Stimulated activated CD4-positive, alpha-beta T cell treated with anti-CD3 and anti-CD28 coated beads, Interleukin-2, amount 100 ng/mL, for 24 hours (primary cell): ENCODE measurements at regions not wholly inside any gene's neighbourhood (a gene's known extent, or its start where the extent isn't known, plus 50 kb on each side); places are given as distances from the start of the nearest gene placed in this dataset.

Experiments used
- DNase-seq, 2 donors: peaks; one replicate each; pipeline ENCODE4 v3.0.0-alpha.2; 2020

DNA sequence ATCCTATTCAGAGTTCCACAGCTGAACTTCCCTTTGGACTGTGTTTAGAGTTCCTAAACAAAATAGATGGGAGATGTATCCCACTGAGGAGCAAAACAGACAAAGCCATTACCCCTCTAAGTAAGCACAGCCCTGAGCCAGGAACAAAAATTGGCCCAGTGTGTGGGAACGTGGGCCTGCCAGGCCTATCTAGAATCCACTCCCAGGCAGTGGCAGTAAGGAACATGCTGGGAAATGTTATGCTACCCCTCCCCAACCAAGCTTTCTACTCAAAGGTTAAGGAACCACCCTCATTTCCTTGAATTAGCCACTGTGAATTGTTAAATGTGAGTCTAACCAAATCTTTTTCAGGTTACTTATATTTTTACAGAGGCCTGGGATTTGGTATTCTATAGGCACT is 405.1 kb upstream of the PTGER4 start:
- DNase-seq: no peak

DNA sequence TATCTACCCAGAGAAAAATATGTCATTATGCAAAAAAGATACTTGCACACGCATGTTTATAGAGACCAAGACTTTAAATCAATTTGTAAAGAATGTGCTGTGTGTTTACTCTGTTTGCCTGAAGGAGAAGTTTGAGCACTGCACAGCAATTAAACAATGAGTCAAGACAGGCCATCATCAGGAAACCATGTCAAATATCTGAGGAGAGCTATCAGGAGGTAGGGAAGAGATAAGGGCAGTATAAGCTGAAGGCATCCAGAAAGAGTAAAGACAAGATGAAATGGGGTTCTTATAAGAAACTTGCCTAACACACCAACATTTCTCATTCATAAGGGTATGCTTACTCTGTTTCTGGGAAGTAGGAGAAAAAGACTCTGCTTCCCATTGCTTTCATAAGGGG is 405.8 kb upstream of the PTGER4 start:
- no peak for DNase-seq

DNA sequence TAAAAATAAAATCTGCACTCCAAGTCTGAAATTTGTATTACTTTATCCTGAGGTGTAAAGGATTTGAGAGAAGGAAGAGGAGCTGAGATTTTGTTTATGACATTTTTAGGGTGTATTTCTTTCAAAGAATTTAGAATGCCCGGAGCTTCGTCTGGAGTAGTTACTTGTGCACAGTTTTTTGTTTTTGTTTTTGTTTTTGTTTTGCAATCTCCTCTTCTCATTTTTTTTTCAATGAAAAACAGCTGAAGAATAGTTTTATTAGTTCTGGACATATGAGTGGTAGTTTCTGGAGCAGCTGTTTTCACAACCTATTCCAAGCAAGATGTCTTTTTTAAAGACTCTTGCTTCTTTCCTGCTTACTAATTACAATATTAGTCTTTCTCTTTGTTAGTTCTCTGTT is 408.2 kb upstream of the PTGER4 start:
- no peak for DNase-seq

DNA sequence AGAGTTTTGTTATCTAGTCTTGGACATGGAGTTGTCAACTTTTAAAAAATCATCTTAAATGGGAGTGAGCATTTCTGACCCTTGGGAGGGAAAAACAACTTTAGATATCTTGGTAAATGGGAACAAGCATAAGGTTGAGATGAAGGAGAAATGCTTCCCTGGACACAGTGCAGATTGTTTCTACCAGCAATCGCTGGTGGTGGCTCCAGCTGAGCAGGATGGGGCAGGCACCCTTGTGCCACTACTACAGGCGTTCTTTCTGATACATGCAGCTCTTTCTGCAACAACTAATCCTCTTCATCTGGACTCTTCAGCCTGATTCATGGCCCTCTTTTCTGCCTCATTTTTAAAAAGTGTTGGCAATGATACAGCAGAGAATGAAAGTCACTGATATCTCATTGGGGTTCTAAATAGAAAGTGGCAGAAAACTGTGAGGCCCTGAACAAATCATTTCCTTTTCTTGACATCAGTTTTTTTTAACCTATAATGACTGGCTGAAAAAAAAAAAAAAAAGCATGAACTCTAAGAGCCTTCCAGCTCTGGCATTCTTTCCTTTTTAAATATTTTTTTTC is 409.4 kb upstream of the PTGER4 start:
- DNase-seq: no peak

DNA sequence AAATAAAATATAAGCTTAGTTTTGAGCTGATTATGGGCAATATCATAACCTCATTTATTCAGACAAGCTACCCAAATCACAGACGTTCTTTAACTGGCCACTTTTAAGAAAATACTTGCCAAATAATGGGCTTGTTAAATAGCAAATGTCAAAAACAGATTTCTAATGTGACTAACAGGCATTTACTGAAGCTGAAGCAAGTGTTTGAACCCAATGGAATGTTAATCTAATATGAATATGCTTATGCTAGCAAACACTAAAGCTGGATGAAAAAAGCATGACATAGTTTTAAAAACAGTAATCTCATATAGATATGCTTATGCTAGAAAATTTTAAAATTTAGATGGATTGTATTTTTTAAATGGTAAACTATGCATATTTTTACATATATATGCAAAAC is 411.6 kb upstream of the PTGER4 start:
- no peak for DNase-seq

DNA sequence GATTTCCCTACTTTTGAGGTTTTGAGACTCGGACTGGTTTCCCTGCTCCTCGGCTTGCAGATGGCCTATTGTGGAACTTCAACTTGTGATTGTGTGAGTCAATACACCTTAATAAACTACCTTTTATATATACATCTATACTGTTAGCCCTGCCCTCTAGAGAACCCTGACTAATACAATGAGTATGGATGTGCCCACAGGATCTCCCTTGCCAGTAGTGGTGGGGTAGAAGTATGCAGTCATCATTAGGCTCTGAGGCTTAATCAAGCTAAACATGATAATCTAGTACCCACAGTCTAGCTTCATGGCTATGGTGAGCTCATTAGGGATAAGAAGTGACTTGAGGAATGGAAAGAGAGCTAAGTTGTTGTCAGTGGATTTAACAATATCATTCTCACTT is 412.8 kb upstream of the PTGER4 start:
- DNase-seq: no peak

DNA sequence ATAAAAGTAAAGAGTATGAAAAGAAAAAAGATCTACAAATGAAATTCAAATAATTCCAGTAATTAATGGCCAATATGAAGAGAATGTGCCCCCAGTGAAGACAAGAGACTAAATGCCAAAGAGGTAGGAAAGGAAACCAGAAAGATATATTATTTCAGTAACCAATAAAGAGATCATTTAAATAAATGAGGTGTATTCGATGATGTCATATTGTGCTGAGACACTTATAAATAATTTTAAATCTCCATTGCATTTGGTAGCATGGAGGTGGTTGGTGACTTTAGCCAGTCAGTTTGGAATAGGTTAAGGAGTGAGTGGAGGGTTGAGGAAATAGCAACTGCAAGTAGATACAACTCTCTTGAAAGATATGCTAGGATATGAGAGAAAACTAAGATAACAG is 417.7 kb upstream of the PTGER4 start:
- DNase-seq: no peak

DNA sequence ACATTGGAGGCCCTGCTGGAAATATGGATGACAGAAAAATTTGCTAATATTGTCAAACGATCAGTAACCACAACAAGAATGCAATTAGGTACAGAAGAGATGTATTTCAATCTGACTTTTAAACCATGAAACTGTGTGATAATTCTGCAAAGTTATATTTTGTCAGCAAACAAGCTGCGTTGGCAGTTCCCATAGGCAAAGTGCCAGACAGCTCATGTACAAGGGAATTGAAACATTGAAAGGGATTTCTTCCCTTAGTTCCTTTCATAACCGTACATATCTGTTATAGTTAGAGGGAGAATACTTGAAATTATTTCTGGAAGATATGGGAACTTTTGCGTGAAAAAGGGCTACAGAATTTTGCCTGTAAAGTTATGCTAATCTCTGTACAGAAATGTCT is 419.4 kb upstream of the PTGER4 start:
- no peak for DNase-seq

DNA sequence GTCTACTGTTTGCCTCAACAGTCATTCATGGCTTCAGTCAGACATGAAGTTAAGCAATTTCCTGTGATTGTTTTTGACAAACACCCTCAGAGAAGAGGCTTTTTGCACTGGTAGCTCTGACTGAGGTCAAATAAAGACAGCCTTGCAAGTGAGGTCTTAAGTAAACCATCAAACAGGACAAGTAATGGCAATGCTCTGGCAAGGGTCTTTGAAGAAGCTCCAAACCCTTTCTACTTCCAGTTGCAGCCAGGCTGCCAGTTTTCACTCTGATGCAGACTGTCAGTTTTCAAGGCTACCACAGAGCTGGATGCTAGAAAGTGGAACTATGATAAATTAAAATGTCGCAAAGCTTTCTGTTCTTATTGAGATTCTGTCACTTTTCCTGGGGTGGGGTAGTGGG is 421.5 kb upstream of the PTGER4 start:
- no peak for DNase-seq

DNA sequence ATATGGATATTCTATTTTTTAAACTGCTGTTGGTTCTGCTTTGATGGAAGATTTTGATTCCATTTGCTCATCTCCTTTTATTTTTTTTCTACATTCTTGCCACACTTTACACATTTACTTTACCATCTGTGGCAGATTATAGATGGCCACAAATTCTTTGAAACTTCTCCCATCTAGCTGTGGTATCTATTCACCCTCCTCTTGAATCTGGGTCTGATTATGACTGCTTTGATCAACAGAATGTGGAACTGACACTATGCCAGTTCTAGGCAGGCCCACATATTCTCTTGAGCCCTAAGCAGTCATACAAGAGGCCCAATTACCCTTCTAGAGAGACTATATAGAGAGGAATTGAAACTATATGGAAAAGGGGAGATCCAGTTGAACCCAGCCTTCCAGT is 439.0 kb upstream of the PTGER4 start:
- no peak for DNase-seq

DNA sequence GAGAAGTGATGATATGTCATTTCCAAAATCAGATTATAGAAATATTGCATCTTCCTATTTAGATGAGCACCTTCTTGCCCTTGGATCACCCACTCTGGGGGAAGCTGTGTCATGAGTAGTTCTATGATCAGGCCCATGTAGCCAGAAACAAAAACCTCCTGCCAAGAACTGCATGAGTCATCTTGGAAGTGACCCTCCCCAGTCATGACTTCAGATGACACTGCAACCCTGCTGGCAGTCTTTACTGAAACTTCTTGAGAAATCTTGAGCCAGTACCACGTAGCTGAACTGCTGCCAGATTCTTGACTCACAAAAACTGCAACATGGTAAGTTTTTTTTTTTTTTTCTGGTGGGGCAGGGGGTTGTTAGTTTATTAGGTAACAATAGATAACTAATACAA is 439.6 kb upstream of the PTGER4 start:
- DNase-seq: peak; percentile 39 to 45

DNA sequence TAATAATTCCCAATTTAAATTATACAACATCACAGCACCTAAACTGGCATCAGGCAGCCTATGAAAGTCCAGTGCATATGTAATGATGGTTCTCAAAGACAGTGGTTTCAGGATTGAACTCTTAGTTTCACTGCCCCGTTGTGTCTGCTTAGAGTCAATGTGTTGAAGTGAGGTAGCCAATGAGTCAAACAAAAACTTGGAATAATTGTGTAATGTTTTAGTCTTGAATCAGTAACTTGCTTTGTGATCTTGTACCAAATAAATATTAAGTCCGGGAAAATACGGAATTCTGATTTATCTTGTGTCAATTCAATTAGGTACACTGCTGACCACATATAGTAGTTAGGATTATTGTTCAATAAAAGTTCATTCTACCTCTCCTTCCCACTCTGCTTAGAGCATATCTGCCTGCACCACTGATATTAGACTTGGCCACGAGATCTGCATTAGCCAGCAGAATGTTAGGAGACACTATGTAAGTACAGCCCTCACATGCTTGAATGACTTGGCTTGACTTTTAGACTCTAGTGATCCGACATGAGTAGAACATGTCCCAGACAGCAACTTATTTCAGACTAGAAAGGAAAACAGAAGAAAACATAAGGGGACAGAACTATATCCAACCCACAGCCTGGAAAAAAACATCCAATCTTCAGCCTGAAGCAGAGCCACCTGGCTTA is 441.5 kb upstream of the PTGER4 start:
- DNase-seq: no peak

DNA sequence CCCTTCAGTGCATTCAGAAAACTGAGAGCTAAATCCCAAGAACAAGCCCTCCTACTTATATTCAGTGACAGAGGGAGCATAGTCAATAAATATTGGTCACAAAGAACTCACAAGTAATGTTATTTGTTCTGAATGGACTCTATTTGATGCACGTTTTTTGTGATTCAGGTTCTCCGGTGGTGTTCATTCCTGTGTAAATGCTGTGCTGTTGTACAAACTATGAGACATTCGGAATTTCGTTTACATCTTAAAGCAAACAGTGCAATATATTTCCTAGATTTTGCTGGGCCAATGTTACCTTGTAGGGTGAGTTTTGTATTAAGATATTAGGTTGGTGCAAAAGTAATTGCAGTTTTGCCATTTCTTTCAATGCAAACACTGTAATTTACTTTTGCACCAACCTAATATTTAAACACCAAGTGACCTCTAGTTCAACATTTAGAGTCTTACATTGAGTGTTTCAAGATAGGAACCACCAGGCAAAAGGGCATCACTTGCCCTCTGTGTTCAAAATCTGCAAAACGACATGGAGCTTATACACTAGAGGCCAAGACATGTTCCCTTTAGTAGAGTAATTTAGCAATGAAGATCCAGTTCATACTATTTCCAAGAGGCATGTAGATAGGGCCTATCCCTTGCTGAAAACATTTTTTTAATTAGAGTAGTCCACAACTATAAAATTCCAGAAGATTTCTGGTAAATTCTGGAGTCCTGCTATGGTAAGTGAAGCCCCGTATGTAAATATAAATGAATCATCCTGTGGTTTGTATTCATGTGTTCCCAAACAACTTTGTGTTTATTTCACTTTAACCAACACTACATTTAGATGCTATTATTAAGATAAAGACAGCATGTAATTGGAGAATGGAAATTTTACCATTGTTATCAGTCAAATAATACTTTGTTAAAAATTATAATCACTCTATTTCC is 444.0 kb upstream of the PTGER4 start:
- no peak for DNase-seq

DNA sequence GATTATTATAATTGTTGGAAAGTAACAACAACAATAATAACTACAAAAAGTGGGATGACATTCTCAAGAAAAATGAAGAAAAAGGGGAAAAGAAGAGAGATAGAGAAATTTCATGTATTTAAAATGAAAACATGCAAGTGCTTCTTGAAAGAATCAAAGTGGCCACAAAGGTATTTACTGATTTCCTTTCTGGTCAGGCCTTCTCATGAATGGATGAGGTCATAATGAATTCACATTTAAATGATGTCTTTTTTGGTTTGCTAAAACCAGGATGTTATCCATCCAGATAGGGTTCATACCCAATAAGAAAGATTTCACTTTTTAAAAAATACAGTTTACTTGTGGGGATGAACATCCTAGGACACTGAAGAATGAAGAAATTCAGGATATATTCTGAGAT is 446.4 kb upstream of the PTGER4 start:
- no peak for DNase-seq

DNA sequence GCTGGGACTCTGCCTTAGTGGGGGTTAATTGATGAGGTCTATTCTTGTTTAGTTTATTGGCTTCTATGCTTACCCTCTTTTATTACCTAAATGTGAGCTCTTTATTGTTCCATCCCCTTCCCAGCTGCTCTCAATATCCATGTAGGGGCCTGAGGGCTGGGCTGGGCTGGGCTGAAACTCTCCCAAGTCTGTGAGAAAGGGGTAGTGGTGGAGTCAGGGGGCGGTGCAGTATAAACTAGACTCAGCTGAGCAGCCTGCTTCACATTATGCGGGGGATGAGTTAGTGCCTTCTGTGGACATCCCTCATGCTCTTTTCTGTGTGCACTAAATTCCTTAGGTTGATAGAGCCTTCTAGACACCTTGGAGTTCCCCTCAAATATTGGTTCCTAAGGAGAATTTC is 451.8 kb upstream of the PTGER4 start:
- no peak for DNase-seq

DNA sequence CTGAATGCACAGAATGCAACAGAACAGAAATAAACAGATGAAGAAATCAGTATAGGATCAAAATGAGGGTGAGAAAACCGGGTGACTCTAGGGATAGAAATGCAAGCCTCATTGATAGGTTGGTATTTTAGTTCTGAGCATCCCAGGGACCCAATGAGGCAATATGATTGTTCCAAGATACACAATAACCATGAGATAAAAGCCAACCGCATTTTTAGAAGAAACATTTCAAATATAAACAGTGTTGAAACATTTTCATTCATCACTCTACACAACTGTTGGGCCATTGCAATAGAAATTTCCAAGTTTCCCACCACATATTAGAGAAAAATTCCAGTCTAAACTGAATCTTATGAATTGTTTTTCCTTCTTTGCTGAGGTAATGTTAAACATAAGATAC is 452.3 kb upstream of the PTGER4 start:
- no peak for DNase-seq

DNA sequence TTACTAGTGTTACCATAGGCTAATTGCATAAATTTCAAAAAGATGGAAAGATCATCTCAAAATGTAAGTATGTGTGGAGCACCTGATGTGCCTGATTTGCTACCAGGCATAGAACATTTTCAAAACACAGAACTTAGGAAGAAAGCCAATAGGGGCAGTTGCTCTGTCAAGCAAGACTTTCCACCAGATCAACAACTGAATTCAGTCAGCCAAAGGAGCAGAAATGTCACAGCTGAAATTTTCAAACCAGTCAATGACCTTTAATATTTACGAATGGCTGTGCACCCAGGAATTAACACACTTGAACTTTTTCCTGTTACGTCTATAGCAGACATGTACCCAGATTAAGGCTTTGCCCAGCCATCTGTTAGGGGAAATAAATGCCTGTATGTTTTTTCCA is 452.8 kb upstream of the PTGER4 start:
- no peak for DNase-seq

DNA sequence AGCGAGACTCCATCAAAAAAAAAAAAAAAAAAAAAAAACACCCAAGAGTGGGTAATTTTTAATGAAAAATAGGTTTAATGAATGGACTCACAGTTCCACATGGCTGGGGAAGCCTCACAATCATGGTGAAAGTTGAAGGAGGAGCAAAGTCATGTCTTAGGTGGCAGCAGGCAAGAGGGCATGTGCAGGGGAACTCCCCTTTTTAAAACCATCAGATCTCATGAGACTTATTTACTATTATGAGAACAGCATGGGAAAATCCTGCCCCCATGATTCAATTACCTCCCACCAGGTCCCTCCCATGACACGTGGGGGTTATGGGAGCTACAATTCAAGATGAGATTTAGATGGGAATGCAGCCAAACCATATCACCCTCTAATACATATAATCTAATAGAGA is 454.6 kb upstream of the PTGER4 start:
- peak; percentile 24 to 41 for DNase-seq

DNA sequence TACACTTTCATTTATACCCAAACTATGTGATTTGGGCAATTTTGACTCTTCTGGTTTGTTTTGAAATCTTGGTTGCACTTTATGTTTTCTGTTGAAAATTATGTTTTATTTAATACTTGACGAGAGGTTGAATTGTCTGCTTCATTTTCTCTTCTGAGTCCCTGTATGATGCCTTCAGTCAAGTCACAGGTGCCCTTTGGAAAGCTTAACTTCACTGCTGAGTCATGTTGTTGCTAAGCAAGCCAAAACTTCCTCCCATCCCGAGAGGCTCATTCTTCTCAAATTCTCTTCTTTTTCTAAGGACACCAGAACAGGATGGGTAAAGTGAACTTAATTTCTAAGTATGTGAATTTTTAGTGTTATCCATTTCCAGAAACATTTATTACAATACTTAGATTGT is 455.3 kb upstream of the PTGER4 start:
- DNase-seq: no peak

DNA sequence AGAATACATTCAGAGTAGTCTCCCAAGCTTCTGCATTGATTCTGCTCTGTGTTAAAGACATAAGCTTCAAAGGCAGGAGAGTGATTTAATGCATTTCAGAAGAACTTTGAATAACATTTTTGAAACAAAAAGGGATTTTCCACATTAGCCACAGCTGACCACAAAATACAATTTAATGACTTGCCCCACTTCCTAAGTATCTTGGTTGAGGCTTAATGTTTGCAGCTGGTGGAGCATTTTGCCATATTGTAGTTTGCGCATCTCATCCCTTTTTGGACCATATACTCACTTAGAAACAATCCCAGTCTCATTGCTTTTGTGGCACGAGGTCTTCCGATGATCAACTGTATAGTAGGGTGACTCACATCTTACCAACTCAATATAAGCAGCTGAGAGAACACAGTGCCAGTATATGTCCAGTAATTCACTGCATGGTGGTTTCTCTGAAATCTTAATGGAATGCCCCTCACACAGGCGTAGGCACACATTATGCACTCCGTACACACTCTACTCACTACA is 455.8 kb upstream of the PTGER4 start:
- DNase-seq: peak; percentile 11 to 51

DNA sequence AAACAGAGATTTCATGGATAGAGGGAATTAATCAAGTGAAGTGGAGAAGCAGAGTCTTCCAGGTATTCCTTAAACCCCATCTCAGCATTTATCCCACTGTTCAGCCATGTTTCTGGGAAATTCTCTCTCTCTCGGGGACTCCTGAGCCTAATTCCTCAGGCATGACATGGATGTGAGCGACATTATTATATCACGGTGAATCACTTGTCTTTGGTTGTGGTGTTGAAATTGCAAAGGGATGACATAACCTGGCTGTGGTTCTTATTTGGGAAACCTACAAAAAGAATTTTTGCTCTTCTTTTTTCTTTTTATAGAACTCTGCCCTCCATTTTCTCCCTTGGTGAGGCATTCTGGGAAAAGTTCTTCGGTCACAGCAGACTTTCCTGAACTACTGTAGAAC is 457.9 kb upstream of the PTGER4 start:
- no peak for DNase-seq

DNA sequence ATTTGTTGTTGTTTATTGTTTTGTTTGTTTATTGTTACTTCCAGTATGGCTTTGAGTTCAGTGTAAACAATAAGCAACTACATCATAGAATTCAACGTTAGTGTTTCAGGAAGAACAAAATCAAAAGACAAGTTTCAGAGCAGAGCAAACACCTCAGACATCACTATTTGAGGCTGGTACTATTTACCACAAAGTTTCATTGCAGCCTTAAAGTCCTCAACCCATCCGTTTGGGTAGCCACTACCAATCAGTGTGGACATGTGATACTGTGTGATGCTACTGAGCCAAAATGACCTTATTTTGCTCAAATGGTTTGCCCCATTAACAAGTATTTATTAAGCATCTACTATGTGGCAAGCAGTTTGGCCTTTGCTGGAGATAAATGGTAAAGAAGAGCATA is 458.5 kb upstream of the PTGER4 start:
- no peak for DNase-seq

DNA sequence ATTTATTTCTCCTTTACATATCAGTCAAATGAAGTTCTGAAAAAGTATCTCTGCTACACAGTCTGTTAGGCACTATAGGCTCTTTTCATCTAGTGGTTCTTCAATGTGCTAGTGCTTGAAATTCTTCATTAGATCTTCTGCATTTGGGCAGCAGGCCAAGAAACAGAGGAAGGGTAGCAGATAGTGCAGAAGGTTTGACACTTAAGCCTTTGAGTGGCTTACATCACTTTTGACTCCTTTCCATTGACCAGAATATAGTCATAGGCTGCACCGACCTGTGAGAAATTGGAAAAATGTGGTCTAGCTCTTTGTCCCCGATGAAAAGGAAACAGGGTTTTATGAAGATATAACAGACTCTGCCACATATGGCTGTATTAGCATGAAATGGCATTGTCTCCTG is 459.5 kb upstream of the PTGER4 start:
- DNase-seq: no peak

DNA sequence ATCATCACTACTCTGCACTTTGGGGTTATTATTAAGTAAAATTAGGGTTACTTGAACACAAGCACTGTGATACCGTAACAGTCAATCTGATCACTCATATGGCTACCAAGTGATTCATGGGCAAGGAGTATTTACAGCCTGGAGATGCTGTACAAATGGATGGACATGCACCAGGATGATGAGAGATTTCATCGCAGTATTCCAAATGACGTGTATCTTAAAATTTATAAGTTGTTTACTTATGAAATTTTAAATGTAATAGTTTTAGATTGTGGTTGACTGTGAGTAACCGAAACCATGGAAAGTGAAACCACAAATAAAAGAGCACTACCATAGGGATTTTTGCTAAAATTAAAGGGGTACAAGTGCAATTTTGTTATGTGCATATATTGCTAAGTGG is 462.2 kb upstream of the PTGER4 start:
- no peak for DNase-seq
